NCI-H345 treated with DMSO at 0.1 percent for 48 hours (cell line): ENCODE measurements at regions not wholly inside any gene's neighbourhood (a gene's known extent, or its start where the extent isn't known, plus 50 kb on each side); places are given as distances from the start of the nearest gene placed in this dataset.

Experiments
- DNase-seq: peaks from one replicate; lab custom pipeline; 2025; ENCODE audit not compliant: unreplicated experiment; lab: John Stamatoyannopoulos, UW

- DNase-seq: no peak
Measured at GRCh38 chr2:216745453-216745852, 50.1 kb upstream of the IGFBP5 start.
